ENCODE measurements at regions not wholly inside any gene's neighbourhood (a gene's known extent, or its start where the extent isn't known, plus 50 kb on each side); places are given as distances from the start of the nearest gene placed in this dataset.

DNA sequence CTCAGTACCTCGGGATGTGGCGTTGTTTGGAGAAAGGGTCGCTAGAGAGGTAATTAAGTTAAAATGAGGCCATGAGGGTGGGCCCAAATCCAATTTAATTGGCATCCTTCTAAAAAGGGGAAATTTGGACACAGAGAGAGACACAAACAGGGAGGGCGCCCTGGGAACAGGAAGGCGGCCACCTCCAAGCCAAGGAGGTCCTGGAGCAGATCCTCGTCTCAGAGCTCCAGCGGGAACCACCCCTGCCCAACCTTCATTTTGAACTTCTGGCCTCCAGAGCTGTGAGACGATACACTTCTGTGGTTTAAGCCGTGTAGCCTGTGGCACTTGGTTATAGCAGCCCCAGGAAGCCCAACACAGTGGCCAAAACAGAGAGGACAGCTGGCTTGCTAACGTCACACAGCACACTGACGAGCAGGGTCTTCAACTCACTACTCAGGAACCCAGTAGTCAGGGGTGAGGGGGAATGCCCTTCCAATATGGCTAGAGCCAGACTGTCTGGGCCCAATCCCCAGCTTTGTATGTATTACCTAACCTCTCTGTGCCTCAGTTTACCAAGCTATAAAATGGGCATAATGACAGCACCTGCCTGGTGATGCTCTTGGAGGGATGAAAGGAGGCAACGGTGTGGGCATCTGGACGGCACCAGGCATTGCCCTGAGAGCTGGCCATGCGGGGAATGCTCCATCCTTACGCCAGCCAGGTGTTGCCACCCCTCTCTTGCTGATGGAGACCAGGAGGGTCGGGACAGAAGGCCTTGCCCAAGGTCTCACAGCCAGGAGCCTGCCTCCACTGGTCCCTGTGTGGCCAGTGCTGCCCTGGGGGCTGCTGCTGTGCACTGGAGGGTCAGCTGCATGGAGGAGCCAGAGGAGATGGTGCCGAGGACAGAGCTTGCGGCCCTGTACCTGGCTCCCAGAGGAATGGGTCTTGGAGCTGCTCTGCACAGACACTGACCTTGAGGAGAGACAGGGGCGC is 53.3 kb upstream of the LINC01488 start:
- TF ChIP-seq, protein P1, sequence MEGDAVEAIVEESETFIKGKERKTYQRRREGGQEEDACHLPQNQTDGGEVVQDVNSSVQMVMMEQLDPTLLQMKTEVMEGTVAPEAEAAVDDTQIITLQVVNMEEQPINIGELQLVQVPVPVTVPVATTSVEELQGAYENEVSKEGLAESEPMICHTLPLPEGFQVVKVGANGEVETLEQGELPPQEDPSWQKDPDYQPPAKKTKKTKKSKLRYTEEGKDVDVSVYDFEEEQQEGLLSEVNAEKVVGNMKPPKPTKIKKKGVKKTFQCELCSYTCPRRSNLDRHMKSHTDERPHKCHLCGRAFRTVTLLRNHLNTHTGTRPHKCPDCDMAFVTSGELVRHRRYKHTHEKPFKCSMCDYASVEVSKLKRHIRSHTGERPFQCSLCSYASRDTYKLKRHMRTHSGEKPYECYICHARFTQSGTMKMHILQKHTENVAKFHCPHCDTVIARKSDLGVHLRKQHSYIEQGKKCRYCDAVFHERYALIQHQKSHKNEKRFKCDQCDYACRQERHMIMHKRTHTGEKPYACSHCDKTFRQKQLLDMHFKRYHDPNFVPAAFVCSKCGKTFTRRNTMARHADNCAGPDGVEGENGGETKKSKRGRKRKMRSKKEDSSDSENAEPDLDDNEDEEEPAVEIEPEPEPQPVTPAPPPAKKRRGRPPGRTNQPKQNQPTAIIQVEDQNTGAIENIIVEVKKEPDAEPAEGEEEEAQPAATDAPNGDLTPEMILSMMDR (IDR thresholded peaks at IDR 0.05), result no peak
- ATAC-seq (ENCODE audit: low FRiP score) (no peak), DNase-seq (ENCODE audit: low spot score) (no peak)

DNA sequence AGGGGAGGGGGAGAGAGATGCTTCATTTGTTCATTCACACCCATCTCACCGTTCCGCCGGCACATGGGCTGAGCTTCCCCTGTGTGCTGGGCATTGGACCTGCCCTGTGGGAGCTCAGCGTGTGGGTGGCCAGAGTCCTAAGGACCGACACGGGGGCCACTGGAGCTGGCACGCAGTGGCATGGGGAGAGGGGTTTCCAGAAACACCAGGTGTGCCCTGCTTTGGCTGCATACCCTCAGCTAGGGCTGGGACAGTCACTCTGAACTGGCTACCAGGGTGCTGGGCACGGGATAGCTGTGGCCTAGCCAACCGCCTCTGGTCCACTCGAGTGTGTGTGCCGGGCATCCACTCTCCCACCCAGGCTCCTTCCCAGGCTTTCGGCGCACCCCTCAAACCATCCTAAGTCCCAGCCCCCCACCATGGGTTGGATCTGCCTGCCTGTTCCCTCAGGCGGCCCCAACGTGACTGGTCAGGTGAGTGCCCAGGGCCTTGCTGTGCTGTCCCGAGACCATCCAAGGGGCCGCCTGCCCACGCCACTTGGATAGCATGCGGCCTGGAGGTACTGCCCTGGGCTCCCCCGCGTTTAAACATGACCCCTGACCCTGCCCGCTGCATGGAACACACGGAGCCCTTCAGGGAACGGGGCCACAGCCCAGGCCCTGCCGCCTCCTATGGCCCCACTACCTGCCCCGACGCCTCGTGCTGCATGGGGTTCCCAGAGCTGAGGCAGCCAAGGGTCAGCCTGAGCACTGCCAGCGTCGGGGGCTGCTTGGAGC is 51.6 kb upstream of the LINC01488 start:
- no peak for DNase-seq (ENCODE audit: low spot score)
- no peak for ATAC-seq (ENCODE audit: low FRiP score)
- TF ChIP-seq, protein P1 (IDR thresholded peaks at IDR 0.05), result no peak

DNA sequence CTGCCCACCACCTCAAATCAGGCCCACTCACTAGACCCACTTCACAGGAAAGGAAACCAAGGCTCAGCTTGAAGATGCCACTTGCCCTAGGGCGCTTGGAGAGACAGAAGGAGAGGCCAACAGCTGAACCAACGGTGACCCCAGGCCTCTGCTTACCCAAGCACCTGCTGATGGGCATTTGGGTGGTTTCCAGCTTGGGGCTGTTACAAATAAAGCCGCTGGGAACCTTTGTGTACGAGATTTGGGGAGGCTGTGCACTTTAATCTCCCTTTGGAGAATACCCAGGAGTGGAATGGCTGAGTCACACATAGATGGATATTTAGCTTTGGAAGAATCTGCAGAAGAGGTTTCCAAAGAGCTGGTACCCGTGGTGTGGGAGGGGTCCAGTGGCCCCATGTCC is 50.9 kb upstream of the LINC01488 start:
- DNase-seq (ENCODE audit: low spot score), result no peak
- TF ChIP-seq, protein P1 (IDR thresholded peaks at IDR 0.05), result no peak
- no peak for ATAC-seq (ENCODE audit: low FRiP score)

DNA sequence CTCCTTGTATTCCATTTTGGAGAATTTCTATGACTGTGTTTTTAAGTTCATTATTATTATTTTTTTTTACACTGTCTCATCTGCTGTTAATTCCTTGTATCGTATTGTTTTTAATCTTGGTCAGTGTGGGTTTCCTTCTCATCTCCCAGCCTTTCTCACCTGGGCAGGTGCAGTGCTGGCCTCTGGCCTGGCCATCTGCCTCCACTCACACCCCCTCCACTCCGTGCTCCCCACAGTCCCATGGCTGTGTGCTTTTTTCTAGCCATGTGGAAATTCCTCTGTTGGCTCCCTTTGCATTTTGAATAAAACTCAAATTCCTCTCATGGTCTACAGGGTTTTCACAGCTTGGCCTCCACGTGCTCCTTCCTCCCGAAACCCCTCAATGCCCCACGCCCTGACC is 50.3 kb upstream of the LINC01488 start:
- no peak for DNase-seq (ENCODE audit: low spot score)
- TF ChIP-seq, protein P1 (IDR thresholded peaks at IDR 0.05), result no peak
- ATAC-seq (ENCODE audit: low FRiP score), result no peak
